Uterus (tissue), 2 donors: ENCODE measurements at regions not wholly inside any gene's neighbourhood (a gene's known extent, or its start where the extent isn't known, plus 50 kb on each side); places are given as distances from the start of the nearest gene placed in this dataset.

Experiments used
- CTCF ChIP-seq, 4 experiments: fragments of 200-600 bp in 2 of 4; fragments of 450-650 bp in 2 of 4; sonication (generic) in 2 of 4; IDR thresholded peaks; one replicate each; pipeline ENCODE4 v1.5.1; 2016 to 2019; ENCODE audit warnings: antibody characterized with exemption in 4 of 4, mild to moderate bottlenecking in 2 of 4, moderate library complexity in 1 of 4
- POLR2A ChIP-seq, 2 donors: fragments of 450-650 bp; IDR thresholded peaks; one replicate each; pipeline ENCODE4 v1.6.1; 2016; ENCODE audit warnings: antibody characterized with exemption in 2 of 2, mild to moderate bottlenecking in 1 of 2, moderate library complexity in 1 of 2

- no peak for TF ChIP-seq POLR2A (IDR thresholded peaks at IDR 0.05)
- TF ChIP-seq CTCF (IDR thresholded peaks at IDR 0.05) = no peak
Observed at GRCh38 chr21:18151046-18151445, 93.6 kb upstream of the CHODL start.
